ENCODE measurements at regions not wholly inside any gene's neighbourhood (a gene's known extent, or its start where the extent isn't known, plus 50 kb on each side); places are given as distances from the start of the nearest gene placed in this dataset.

- no peak overlapping the region for H3K23ac ChIP-seq (ENCODE audit: insufficient read length, low read depth, low read length)
- H2BK5ac ChIP-seq (ENCODE audit: insufficient read length, low read length) = no peak overlapping the region
- H3T11ph ChIP-seq (ENCODE audit: low read length) = no peak overlapping the region
- H2BK15ac ChIP-seq (ENCODE audit: low read depth, low read length) = no peak overlapping the region
- H3K27me3 Mint-ChIP-seq (ENCODE audit: low read depth) = no peaks in the 10 kb centered on the region
- H4K8ac ChIP-seq (replicated peaks; ENCODE audit: insufficient read length, low read depth, low read length) = no peak overlapping the region
- no peak overlapping the region for H2BK12ac ChIP-seq (ENCODE audit: insufficient read length, low read depth, low read length)
- no peak overlapping the region for H3K18ac ChIP-seq (ENCODE audit: insufficient read length, low read depth, low read length)
- no peak overlapping the region for H3K14ac ChIP-seq (ENCODE audit: insufficient read depth, low read length)
- no peaks in the 10 kb centered on the region for H3K23me2 ChIP-seq (ENCODE audit: insufficient read length, low read depth, low read length, poor library complexity, severe bottlenecking)
- H3K27ac Mint-ChIP-seq = no peak overlapping the region
- no peak for TF ChIP-seq CTCF (conservative IDR thresholded peaks at IDR 0.05)
- no peaks in the 10 kb centered on the region; a peak in 1 of 7 replicates for H3K36me3 Mint-ChIP-seq (ENCODE audit: insufficient read depth in 1 of 3, low read depth in 3 of 3)
- H3K9me3 Mint-ChIP-seq = no peaks in the 10 kb centered on the region
- H3K4ac ChIP-seq (ENCODE audit: low read depth, low read length) = no peak overlapping the region
- H2AFZ ChIP-seq (ENCODE audit: low read length) = no peak overlapping the region
- no peak overlapping the region for H3K4me3 Mint-ChIP-seq
- H3K79me1 ChIP-seq (ENCODE audit: insufficient read depth, low read depth, low read length, poor library complexity, severe bottlenecking) = no peaks in the 10 kb centered on the region
- H3K4me2 ChIP-seq (ENCODE audit: insufficient read depth, insufficient read length, low read length) = no peak overlapping the region
- H2AK5ac ChIP-seq (ENCODE audit: insufficient read length, low read length) = no peak overlapping the region
- H3K9me3 ChIP-seq (ENCODE audit: control insufficient read depth, low read depth, low read length) = no peaks in the 10 kb centered on the region
- no peak overlapping the region for H3K9ac ChIP-seq (ENCODE audit: extremely low read depth, insufficient read length, low read length)
- no peaks in the 10 kb centered on the region for H4K20me1 ChIP-seq (ENCODE audit: control insufficient read depth, insufficient read depth, insufficient read length)
- no peak for DNase-seq
- H3K4me1 ChIP-seq (ENCODE audit: insufficient read depth, low read length) = peaks cover 3% of the 10 kb centered on the region; the same call in 1 of the 2 replicates
- H3K56ac ChIP-seq (ENCODE audit: insufficient read length, low read depth, low read length) = no peak overlapping the region
- no peak overlapping the region for H4K91ac ChIP-seq (ENCODE audit: insufficient read length, low read depth, low read length)
- peaks cover 27 to 28% of the 10 kb centered on the region in 2 experiments for H3K4me1 Mint-ChIP-seq
- no peaks in the 10 kb centered on the region for H3K27me3 ChIP-seq (ENCODE audit: insufficient read depth, low read length)
- H3K79me2 ChIP-seq (ENCODE audit: insufficient read depth, low read length) = no peaks in the 10 kb centered on the region
- no peak overlapping the region for H4K5ac ChIP-seq (ENCODE audit: insufficient read length, low read depth, low read length)
- WGBS (ENCODE audit: extremely low coverage, insufficient read length, low lambda C conversion rate) = no CpG with 5 or more reads among the region's 3 CpGs
- no peak overlapping the region for H3K27ac ChIP-seq (ENCODE audit: insufficient read length, low read depth, low read length)
- H2BK120ac ChIP-seq (ENCODE audit: low read depth, low read length, poor library complexity, severe bottlenecking) = no peak overlapping the region
- H2BK20ac ChIP-seq (ENCODE audit: low read depth, low read length, poor library complexity, severe bottlenecking) = no peak overlapping the region
These were observed 176.7 kb upstream of the DYRK2 start for GRCh38 chr12:67471810-67472209.
